SK-N-MC (cell line): ENCODE measurements at regions not wholly inside any gene's neighbourhood (a gene's known extent, or its start where the extent isn't known, plus 50 kb on each side); places are given as distances from the start of the nearest gene placed in this dataset.

Experiments
- EZH2 ChIP-seq: fragments of 200-600 bp; sonication (generic); IDR thresholded peaks from one replicate; pipeline ENCODE4 v1.6.1; 2017; ENCODE audit warnings: antibody characterized with exemption
- POLR2AphosphoS5 ChIP-seq: IDR thresholded peaks from 2 replicates; pipeline ENCODE4 v1.6.1; 2012; ENCODE audit warnings: mild to moderate bottlenecking, low read depth, low read length, borderline replicate concordance

- TF ChIP-seq EZH2 (no peak), POLR2AphosphoS5 (no peak)
These were observed 263.8 kb downstream of the RAD51AP2 start for GRCh38 chr2:17254421-17254820.
